Cerebellar cortex (tissue), 1 donor: ENCODE measurements at regions not wholly inside any gene's neighbourhood (a gene's known extent, or its start where the extent isn't known, plus 50 kb on each side); places are given as distances from the start of the nearest gene placed in this dataset.
"Not testable (repeated sequence)": the region's sequence is repeated elsewhere in the genome, so short reads cannot be mapped to it uniquely, and the experiment has no call there.

ENCODE experiments used
- DNase-seq: peaks from one replicate; pipeline ENCODE4 v3.0.0-alpha.2; 2015; ENCODE audit warnings: low spot score

DNA sequence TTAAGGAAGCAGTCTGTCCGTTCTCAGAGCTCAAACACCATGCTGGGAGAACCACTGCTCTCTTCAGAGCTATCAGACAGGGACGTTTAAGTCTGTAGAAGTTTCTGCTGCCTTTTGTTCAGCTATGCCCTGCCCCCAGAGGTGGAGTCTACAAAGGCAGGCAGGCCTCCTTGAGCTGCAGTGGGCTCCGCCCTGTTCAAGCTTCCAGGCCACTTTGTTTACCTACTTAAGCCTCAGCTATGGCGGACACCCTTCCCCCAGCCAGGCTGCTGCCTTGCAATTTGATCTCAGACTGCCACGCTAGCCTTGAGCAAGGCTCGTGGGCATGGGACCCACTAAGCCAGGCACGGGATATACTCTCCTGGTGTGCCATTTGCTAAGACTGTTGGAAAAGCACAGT lies 180.7 kb upstream of the TMEM196 start:
- DNase-seq = not testable (repeated sequence)

DNA sequence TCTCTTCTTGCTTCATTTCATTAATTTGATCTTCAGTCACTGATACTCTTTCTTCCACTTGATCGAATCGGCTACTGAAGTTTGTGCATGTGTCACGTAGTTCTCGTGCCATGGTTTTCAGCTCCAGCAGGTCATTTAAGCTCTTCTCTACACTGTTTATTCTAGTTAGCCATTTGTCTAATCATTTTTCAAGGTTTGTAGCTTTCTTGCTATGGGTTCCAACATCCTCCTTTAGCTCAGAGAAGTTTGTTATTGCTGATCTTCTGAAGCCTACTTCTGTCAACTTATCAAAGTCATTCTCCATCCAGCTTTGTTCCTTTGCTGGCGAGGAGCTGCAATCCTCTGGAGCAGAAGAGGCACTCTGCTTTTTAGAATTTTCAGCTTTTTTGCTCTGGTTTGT lies 180.0 kb upstream of the TMEM196 start:
- DNase-seq = not testable (repeated sequence)

DNA sequence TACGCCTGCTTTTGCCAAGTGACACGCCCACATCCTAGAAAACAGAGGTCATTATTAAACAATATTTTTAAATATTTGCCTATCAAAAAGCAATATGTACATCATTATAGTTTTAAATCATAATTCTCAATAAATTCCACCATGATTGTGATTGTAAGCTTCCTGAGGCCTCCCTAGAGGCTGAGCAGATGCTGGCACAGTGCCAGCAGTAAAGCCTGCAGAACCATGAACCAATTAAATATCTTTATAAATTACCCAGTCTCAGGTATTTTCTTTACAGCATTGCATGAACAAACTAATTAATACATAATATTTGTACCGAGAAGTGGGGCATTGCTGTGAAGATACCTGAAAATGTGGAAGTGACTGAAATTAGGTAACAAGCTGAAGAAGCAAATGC lies 174.7 kb upstream of the TMEM196 start:
- DNase-seq = no peak

DNA sequence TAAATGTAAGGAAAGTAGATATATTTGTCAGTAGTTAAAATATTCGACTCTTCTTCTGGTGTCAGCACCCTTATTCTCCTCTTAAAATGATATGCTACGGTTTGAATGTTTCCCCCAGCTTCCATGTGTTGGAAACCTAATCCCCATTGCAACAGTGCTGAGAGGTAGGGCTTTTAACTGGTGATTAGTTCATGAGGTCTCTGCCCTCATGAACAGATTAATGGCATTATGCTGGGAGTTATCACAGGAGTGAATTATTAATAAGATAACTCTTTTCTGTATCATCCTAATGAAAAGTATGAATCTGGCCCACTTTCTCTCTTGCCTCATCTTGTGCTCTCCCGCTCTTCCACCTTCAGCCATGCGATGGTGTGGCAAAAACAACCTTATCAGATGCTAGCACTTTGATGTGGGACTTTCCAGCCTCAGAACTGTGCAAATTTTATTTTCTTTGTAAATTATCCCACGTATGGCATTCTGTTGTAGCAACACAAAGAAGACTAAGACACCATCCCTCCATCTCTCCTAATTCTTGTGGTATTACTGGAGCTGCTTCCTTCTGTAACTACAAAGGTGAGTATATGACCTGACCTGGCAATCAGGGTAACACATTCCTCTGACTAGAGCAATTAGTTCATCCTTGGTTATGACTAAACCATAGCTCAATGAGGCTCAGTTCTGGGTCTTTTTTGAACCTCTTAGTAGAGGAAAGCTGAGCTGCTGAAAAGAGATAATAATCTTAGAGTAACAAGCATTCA lies 171.1 kb upstream of the TMEM196 start:
- DNase-seq = no peak

DNA sequence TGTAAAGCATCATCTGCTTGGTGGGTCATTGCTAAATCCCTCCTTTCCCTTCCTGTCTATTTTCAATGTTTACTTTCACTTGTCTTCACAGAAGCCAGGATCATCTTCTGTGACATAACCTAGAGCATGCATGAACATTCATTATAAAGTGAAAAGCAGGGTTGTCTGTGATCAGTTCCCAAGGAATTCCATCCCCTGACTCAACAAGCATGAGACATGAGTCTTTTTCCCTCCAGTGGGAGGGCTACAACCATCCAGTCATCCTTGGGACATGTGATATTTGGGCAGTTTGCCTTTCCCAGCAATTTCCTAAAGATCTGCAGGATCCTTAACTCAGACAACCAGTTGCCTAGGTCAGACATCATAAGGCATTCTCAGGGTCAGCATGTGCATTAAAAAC lies 166.3 kb upstream of the TMEM196 start:
- DNase-seq = no peak

DNA sequence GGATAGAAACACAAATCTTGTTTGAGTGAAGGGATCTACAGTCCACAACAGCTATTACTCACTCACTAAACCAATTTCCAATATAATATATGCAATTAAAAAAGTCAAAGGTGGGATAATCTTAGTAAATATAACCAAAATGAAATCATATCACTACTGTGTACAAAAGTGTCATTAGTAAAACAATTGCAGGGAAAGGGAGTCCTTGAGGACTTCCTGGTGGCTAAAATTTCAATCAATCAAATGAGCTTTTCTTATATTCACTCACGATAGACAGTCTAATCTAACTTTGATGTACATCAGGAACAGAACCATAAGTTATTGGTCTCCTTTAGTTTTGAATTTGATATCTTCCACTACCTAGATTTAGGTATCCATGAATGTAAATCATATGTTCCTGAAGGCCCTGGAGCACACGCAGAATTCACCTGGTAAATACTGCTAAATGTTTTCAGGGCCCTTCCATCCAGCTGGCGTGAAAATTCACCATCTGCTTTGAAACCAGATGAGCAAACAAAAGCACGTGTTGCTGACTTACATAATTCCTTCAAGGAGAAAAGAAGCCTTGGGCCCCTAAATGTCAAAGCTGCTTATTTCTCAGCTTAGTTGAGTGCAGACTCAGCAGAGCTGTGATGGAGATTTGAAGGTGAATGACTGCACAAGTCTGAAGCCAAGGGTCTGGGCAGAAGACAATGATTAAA lies 159.3 kb upstream of the TMEM196 start:
- DNase-seq = no peak

DNA sequence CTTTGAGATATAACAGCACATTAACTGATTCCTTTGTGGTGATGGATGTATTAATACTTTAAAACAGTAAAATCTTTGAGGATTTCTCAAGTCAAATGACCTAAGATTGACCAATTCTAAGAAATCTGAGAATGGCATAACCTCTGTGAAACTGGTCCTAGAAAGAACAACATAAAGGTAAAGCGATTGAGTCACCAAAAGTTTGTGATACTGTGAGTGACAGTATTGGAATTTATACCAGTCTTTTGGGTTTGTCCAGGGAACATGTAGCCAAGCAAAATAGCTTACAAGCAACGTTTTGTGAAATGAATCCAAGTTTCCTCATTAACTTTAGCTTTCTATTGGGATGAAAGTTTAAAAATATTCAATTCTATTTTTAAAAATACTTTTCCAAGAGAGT lies 157.4 kb upstream of the TMEM196 start:
- no peak for DNase-seq

DNA sequence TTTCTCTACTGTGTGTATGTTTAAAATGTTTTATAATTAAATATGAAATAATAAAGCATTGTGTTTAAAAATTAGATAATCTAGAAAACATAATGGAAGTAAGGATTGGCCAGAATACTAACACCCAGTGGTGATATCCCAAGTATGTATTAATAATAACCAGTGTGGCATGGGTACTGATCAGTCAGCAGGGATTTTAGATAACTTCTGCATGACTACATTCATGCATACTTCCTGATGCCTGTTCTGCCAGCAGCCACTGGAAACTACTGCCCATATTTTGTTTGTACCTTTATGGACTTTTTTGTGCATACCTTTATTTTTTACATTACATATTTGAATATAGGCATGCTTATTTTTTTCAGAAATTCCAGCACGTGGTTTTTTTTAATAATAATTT lies 156.6 kb upstream of the TMEM196 start:
- DNase-seq = no peak

DNA sequence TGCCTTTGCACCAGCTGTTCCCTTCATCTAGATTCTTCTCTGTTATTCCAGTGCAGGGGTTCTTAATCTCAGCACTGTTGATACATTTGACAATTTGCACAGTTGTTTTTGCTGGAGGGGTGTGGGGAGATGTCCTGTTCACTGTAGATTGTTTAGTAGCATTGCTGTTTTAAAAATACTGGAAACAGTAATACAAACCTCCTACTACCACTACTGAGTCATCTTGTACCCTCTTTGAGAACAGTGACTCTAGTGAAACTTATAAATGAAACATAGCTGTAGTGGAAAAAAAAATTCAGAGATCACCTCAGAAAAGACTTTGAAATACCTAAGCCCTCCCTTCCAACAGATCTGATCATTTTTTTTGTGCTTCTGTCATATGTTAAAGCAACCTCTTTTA lies 154.8 kb upstream of the TMEM196 start:
- DNase-seq = no peak

DNA sequence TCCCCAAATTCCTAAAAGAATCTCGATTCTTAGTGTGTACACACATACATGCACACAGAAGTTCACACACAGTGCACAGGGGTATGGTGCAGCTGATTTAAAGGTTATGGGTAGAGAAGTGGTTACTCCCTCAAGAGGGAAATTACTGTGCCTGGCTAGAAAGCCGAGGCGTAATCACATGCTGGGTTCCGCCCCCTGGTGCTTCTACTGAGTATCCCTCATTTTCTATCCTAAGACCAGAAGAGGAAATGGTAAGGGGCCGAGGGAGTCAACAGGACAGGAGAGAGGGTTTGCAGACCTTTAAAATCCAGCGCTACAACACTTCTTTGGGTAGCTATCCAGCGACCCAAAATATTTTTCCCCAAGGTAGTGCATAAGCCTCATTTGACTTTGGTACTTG lies 147.3 kb upstream of the TMEM196 start:
- no peak for DNase-seq

DNA sequence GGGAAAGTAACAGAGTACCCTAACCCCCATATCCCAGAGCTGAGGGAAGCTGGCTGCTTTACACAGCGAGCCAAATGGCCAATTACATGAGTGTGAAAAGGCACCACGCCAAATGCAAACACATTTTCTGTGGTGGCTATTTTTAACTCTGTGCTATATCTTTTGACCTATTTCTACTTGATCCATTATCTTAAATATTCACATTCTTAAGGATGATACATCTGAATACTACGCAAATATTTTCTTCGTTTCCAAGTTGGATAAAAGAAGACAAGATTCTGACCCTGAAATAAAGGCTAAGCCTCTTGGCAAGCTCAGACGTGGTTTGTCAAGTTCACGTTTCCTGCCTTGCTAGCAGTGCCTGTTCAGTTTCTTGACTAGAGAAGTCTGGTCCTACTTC lies 146.7 kb upstream of the TMEM196 start:
- DNase-seq = no peak

DNA sequence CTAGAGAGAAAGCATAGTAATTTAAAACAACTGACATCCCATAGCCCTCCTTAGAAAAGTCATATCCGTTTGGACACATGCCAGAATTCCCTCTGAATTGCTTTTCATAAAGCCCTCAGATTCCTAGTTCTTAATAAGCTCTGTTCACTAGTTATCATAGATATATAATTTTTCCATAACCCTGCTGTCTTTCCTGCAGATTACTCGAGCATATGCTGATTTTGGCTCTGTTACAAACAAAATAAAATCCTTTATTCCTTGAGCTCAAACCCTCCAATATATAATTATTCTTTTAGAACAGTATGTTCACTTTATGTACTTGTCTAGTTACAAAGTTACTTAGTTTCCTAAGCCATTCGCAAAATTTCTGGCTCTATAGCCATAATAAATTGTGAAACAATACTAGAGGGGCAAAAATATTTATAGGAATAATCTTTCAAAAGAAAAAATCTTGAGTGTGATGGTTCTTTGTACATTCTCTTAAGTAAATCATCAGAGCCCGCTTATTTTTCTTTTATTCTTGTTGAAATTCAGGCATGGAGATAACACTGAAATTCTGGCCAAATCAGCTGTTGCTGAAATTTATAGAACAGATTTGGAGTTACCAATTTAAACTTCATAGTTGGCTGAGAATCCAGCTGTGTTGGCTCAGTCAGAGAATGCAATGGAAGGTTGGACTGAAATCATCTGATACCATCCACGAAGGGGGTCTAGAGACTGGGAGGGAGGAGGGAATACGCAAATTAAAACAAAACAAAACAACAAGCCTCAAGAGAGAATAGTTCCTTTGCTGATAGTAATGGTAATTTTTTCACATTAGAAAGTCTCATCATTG lies 146.1 kb upstream of the TMEM196 start:
- no peak for DNase-seq

DNA sequence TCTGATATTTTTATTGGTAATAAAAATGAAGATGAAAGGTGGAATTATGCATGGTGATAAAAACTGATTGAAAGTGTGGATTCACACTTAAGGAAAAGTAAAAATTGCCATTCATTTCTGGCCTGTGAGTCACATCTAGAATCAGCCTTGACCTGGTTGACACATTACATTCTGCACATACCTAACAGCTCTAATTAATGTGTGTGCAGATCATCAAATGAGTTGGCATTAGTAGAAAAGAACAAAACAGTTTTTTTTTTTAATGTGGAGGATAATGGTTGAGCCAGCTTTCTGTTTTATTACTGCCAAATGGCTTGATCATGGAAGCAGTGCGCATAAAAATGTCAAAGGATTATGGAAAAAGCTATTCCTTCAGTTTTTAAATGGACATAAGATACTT lies 142.6 kb upstream of the TMEM196 start:
- DNase-seq = no peak

DNA sequence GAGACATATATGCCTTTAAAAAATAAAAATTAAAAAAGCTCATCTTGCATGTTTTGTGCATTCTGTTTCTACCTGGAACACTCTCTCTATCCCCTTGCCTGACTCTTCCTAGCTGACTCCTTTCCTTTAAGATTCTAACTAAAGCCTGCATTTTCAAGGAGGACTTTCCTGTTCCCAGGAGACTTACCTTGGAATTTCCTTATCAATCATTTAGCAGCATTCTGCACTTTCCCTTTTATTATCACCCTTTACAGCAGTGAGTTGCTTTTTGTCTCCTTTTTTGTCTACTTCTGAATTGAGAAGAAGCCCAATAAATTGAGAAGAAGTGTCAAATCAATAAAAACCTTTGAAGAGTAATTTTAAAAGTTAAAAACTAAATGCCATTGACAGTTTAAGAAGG lies 142.2 kb upstream of the TMEM196 start:
- DNase-seq = no peak

DNA sequence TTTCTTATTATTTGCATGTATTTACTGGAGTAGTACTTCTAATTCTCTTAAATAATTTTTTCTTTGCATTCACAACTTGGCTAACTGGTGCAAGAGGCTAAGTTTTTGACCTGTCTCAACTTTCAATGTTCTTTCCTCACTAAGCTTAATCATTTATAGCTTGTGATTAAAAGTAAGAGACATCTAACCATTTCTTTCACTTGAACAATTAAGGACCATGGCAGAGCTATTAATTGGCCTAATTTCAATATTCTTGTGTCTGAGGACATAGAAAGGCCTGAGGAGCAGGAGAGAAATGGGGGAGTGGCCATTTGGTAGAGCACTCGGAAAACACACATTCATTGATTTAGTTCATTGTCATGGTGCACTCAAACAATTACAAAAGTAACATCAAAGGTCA lies 141.4 kb upstream of the TMEM196 start:
- DNase-seq = no peak

DNA sequence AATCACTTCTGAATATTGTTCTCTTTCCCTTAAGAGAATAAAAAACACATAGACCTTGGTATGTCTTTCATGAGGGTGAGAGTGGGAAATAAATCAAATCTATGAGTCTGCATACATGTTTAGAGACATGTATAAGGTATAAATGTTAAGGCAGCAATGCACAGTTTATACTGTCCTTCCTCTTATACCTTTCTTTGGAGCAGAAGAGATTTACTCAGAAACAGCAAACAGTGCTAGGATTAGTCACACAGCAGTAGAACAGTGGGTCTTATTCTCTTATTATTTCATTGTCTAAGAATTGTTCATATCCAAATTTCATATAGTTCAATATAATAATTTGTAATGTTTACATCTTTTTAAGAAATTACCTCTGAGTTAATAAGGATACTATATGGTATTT lies 126.7 kb upstream of the TMEM196 start:
- DNase-seq = no peak

DNA sequence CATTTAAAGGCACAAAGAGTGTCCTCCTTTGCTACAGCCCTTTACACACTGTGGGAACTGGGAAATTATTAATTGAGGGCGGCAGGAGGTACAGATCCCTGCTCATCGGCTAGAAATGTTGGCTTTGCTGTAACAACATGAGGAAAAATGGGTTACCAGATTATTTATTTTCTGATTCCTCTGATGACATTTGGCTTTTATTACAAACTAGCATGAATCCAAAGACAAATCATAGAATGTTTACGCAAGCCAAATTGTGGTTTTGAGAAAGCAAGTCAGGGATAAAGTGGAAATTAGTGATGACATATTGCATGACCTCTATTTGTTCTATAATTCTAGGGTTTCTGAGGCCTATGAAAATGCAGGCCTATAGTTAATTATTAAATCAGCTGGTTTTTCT lies 126.1 kb upstream of the TMEM196 start:
- DNase-seq = no peak

DNA sequence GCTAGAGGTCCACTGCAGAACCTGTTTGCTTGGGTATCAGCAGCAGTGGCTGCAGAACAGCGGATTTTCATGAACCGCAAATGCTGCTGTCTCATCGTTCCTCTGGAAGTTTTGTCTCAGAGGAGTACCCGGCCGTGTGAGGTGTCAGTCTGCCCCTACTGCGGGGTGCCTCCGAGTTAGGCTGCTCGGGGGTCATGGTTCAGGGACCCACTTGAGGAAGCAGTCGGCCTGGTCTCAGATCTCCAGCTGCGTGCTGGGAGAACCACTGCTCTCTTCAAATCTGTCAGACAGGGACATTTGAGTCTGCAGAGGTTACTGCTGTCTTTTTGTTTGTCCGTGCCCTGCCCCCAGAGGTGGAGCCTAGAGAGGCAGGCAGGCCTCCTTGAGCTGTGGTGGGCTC lies 109.5 kb upstream of the TMEM196 start:
- DNase-seq = not testable (repeated sequence)

DNA sequence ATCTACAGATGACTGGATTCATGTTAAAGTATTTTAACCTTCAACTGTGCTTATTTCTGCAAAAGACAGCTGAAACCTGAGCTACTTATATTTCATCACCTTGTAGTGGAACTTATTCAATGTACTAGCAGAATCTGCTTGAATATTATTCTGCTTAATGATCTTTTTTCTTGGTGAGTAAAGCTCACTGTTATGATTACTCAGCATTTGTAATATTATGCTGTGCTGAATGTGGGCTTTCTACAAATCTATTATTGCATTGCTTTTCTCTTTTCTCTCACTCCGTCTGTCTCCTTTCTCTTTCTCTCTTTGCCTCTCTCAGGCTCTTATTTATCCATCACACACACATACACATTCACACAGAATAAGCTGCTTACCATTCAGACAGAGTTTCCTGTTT lies 98.7 kb upstream of the TMEM196 start:
- no peak for DNase-seq

DNA sequence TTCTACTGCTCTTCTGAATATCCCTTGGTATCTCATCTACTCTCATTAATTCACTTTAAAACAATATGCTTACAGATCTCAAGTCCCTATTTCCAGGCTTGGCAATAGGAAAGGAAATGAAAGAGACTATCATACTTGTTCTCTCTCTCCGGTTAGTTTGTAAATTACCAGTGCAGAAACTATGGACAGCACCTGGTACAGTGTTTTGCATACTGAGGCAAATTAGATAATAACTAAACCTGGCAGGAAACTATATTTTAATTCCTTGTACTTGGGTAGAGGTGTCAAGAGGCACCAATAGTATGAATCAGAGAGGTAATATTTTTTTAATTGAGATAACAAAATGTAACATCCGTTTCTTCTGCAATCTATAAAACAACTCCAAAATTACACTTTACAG lies 97.7 kb upstream of the TMEM196 start:
- DNase-seq = no peak

DNA sequence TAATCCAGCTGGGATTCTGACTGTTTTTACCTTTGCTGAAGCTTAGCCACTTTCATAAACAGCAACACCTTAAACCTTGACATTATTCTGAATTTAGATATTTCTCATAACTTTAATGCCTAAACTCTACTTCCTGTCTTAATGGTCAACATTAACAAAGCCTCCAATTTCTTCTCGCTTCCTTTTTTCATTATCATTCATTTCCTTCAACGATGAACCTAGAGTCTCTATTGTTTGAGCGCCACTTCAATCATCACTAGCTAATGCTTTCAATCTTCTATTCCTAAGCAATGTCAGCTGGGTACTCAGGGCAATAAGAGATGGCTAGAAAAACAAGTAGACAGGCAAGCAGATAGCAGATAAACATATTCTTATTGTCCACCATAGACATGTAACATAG lies 96.6 kb upstream of the TMEM196 start:
- no peak for DNase-seq

DNA sequence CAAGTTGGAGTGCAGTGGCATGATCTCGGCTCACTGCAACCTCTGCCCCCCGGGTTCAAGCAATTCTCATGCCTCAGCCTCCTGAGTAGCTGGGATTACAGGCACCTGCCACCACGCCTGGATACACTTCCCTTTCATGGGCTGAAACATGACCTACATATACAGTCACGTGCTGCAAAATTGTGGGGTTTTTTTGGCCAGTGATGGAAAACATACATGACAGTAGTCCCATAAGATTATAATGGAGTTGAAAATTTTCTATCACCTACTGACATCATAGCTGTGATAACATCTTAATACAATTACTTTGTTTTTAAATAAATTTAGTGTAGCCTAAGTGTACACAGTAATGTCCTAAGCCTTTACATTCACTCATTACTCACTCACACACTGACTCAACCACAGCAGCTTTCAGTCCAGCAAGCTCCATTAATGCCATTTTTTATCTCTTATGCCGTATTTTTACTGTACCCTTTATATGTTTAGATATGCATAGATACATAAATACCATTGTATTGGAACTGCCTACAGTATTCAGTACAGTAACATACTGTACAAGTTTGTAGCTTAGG lies 79.9 kb upstream of the TMEM196 start:
- DNase-seq = no peak

DNA sequence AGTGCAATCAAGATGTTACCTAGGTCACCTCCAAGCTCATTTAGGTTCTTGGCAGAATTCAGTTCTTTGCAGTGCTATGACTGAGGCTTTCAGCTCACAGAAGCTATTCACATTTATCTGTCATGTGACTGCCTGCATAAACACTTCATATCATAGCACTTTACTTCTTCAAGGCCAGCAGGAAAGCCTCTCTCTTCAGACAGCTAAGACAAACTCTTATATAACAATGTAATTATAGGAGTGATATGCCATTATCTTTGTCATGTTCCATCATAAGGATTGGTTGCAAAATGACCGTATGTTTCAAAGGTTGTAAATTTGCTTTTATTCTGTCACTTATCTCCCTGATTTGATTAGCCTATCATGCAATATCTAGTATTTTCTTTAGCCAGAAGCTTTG lies 78.8 kb upstream of the TMEM196 start:
- no peak for DNase-seq
